Activated naive CD4-positive, alpha-beta T cell treated with Interleukin-2 at 50 U/mL for 16 hours (primary cell): ENCODE measurements at regions not wholly inside any gene's neighbourhood (a gene's known extent, or its start where the extent isn't known, plus 50 kb on each side); places are given as distances from the start of the nearest gene placed in this dataset.

ENCODE experiments used
- DNase-seq: peaks from one replicate; pipeline ENCODE4 v3.0.0-alpha.2; 2020

DNA sequence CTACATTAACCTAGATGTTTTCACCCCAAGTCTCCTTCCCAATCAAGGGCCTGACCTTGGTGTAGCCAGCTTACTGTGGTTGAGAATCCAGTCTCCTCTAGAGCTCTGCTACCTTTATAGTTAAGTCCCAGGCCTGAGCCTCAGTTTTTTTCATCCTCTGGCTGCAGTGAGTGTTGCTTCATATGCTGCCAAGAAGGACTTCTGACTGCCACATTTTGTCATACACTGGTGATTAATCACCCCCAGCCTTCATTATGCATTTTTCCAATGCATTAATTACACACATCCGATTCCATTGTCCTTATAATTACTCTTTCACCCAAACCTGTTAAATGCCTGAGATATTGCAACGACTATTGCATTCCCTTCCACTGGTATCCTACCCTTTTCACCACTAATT is 66.3 kb upstream of the FGGY start:
- DNase-seq: no peak

DNA sequence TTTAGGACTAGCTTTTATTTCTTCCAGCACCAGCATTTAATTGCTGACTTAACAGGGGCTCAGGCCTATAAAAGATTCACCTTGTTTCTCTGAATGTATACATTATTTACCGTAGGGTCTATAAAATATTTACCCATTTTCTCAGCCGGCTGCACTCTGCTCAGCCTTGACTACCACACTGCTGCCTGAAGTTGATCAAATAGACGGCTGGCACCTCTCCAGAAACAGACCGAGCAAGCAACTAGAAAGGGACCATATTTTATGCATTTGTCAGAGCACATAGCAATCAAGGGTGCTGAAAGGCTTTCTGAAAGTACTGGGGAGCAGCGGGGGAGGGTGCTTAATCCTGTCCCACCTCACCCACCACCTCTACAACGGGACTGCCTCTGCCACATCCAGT is 64.7 kb upstream of the FGGY start:
- DNase-seq: no peak

DNA sequence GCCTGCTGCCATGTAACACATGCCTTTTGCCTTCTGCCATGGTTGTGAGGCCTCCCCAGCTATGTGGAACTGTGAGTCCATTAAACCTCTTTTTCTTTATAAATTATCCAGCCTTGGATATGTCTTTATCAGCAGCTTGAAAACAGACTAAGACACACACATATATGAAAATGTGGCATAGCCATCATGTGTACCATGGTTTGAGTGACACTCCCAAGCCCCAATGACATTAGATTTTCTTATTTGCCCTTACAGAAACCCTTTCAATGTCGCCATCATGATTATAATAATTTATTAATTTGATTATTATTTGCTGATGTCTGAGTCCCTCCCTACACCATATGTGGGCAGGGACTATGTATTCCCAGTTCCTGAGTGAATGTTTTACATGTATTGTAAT is 63.5 kb upstream of the FGGY start:
- DNase-seq: no peak

DNA sequence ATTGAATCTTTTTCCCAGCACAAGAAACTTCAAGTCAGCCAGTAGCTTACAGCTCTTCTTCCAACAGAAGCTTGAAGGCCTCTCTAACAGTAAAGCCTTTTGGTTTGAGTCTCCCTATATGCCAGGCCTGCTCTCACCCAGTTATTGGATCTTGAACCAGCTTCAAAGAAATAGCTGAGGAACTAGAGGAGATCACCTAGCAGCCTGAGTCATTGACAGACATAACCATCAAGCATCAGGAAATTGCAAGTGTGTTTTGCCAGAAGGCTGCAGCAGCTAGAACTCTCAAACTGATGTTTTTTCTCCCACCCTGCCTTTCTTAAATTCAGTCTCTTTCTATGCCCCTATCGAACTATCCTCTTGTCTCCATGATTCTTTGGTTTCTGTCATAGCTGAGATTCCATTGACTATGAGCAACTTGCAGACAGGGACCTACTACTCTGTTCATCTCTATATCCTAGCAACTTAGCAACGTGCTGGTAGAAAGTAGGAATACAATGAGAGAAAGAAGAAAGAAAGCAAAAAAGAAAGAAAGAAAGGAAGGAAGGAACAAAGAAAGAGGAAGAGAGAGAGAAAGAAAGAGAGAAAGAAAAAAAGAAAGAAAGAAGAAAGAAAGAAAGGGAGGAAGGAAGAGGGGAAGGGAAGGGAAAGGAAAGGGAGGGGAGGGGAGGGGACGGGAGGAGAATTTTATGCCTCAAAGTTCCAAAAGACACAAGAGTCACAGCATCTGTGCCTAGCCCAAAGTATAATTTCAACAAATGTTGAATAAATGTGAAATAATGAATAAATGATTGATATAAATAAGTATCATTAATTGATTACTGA is 60.0 kb upstream of the FGGY start:
- no peak for DNase-seq

DNA sequence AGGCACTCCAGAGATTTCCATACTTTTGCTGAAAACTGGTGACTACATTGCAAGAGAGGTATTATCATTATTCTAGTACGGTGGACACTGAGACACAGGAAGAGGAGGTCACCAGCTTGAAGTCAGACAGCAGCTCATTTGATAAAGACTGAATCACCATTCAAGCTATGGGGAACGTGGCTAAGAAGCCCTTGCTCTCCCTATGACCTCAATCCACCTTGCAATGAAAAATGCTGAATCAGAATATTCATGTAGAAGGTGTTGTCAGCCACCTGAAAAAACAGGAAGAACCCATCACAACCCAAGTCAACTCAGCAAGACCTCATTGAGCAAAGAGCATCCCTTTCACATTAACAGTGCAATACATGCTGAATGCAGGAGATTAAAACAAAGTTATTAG is 59.0 kb upstream of the FGGY start:
- no peak for DNase-seq

DNA sequence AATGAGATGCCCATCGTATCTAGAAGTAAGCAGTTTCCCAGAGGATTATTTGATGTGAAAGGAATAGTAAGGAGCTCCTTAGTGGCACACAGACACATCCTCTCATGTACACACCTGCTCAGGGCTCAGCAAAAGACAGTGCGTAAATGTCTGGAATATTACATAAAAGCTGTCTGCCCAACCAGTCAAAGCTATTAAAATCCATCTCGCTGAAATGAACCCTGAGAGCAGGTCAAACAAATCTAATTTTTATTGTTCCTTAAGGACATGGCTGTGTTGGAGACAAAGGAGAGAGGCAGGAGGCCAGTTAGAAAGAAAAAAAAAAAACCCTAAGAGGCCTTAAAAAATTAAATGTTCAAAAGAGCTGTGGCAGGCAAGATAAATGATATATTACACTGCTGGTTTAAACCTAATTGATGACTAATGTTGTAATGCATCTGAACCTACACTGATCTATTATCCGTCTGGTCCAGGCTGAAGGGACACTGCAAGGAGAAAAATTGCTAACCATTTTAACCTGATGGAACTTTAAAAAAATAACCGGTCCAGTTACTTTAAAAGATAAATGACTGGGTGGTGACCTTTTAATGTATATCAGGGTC is 58.5 kb upstream of the FGGY start:
- no peak for DNase-seq

DNA sequence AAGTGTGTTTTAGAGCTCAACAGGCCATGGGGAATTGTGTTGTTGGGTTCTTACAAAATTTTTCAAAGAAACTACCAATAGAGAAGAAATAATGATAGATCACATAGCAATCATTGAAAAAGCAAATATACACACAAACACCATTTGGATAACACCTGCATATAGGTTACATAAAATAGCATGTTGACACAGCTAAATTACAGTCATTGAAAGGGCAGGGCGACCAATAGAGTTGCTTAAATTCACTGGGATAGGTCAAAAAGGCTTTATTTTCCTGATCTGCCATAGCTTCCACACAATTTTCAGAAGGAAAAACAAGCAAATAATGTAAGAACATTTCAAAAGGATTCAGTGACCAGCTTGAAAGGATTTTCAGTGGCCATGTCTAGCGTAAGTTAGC is 57.9 kb upstream of the FGGY start:
- no peak for DNase-seq

DNA sequence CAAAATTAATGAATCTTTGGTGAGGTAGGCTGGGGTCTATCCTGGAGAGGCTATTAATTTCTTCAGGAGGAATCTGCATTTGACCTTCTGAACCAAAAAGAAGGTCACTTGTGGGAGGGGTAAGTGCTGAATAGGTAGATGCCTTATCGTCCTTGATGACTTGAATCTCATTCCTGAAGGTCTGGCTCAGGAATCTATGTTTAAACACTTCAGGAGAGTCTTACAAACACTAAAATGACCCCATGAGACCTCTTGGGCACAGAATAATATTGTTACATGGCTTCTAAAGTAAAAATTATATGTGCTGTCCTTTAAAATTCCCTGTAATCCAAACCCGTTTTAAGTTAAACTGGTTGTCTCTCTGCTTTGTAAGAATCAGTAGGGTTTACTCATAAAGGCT is 55.0 kb upstream of the FGGY start:
- no peak for DNase-seq

DNA sequence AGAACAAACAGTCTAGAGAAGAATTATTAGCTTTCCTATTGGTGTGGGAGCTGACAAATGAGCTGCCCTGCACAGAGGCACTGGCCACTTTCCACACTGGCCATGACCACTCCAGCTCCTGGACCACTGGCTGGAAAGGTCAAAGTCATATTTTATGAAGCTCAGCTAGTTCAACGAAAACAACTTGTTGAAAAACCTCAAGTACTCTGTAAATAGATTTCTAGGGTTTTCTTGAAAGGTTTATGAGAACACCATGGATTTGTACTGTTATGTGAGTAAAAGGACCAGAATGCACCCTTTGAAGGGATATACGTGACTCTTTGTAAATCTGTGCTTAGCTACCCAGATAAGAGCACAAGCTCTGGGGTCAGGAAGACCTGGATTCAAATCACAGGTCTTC is 54.5 kb upstream of the FGGY start:
- DNase-seq: no peak

DNA sequence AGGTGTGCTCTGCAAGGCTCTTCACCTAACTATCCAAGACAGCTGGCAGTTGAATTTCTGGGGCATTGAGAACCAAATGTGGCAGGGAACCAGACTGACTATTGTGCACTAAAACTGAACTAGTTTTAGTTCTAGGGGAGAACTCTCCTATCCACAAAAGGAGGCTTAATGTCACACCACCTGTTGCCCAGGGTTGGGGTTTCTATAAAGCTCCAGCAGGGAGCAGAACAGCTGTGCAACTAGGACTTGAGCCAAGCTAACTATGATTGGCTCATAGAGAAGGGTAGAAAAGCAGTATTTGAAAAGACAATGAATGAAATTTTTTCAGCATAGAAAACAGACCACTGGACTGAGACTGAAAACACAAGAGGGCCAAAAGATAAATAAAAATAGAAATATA is 53.3 kb upstream of the FGGY start:
- DNase-seq: no peak

DNA sequence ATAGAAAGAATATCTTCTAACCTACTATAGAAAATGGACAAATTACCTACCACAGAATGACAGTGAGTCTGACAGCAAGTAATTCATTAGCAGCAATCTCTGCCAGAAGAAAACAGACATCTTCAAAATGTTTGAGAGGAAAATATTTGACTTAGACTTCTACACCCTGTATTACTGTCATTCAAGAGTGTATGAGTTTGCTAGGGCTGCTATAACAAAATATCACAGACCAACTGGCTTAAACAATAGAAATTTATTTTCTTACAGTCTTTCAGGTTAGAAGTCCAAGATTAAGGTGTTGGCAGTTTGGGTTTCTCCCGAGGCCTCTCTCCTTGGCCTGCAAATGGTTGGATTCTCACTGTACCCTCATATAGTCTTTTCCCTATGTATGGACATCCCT is 52.9 kb upstream of the FGGY start:
- no peak for DNase-seq

DNA sequence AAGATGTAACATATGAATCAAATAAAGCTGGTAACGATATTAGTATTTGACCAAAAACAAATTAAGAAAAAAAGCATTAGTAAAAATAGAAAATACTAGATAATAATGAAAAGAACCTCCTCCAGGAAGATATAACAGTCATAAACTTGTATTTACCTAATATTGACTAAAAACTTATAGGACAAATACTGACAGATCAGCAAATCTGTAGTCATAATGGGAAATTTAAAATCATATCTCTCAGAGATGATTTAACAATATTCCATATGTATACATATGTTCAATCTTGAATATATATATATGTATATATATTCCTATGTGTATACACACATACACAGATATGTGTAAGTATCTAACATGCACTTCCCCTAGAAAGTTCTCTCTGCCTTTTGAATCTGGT is 52.0 kb upstream of the FGGY start:
- no peak for DNase-seq
